Pancreas (tissue), 10 donors: ENCODE measurements at regions not wholly inside any gene's neighbourhood (a gene's known extent, or its start where the extent isn't known, plus 50 kb on each side); places are given as distances from the start of the nearest gene placed in this dataset.

Source experiments
- ATAC-seq, 4 donors: fragments of 200-7000 bp; cut with Tn5 transposase; one replicate each; pipeline versions ENCODE4 v1.8.0 to v1.9.1; 2020; ENCODE audit warnings: mild to moderate bottlenecking in 4 of 4, moderate library complexity in 4 of 4
- DNase-seq, 6 donors: peaks; one replicate each; pipeline ENCODE4 v3.0.0-alpha.2; 2020
- FAIRE-seq: peaks from 2 replicates; lab custom pipeline; 2012; peaks lifted over from hg19 to GRCh38; lab: Jason Lieb, UNC
- H3K27ac ChIP-seq, 4 donors: fragments of 200-600 bp; sonication (generic); 1 replicate in 3 of 4; 2 replicates in 1 of 4; pipeline versions ENCODE4 v1.5.0 to v1.8.0; 2020
- H3K27me3 ChIP-seq, 4 donors: fragments of 200-600 bp; one replicate each; pipeline ENCODE4 v1.8.0; 2021
- H3K36me3 ChIP-seq, 3 donors: fragments of 200-600 bp; sonication (generic) in 1 of 3; one replicate each; pipeline versions ENCODE4 v1.5.0 to v1.8.0; 2020 to 2021
- H3K4me1 ChIP-seq, 3 donors: fragments of 200-600 bp; one replicate each; pipeline ENCODE4 v1.8.0; 2021
- H3K4me3 ChIP-seq, 4 donors: fragments of 200-600 bp; sonication (generic) in 2 of 4; one replicate each; pipeline versions ENCODE4 v1.5.0 to v1.8.0; 2020 to 2021
- H3K9me3 ChIP-seq, 4 donors: fragments of 200-600 bp; one replicate each; pipeline ENCODE4 v1.8.0; 2021
- WGBS, 2 donors: extraction: QIAGEN DNeasy Blood & Tissue Kit; methylation state at CpG; one replicate each; pipeline ENCODE4 v1.1.7; 2013; 5-methylcytosine and 5-hydroxymethylcytosine counted together
- intact Hi-C, 3 donors: fragments of 100-400 bp; cut with DNase I; formaldehyde crosslinking; loops; one replicate each; pipeline versions ENCODE4 v1.11.1 to v1.14.2; 2022
- TF ChIP-seq, protein P1 (sequence below), 4 donors: fragments of 200-600 bp; sonication (generic) in 3 of 4; IDR thresholded peaks; one replicate each; pipeline versions ENCODE4 v1.5.0 to v1.8.0; 2021; ENCODE audit warnings: antibody characterized with exemption in 4 of 4
- donor health status: healthy with polysubstance abuse.
- donor health status: DM: no; HTN: no; CAD: no; lungs with moderate emphysema.
- donor health status: DM: no; HTN: no; CAD: no.
- donor health status: control.
- donor health status: control.
- donor health status: Bipolar disorder and iron deficiency.
- donor health status: DM: yes; HTN: yes; CAD: no.
- donor health status: DM: no; HTN: no; CAD: no.
- donor health status: DM: no; HTN: no; CAD: no.
- donor health status: DM: yes; HTN: yes; CAD: no.

DNA sequence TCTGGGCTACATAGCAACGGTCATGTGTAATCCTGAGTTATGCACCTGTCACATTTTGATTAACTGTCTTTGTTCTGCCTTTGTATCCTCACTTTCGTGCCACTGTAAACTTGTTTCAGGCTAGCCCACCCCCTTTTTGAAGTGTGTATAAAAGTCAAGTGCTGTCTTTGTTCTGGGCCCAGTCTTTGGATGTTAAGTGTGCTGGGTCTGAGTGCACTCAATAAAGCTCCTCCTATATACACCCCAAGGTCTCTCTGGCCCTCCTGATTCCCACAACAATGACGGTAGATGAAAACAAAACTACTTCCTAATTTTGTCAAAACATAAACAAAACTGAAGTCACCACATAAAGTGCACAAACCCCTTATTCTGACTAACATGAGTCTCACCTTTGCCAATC, 633.4 kb downstream of the DSC3 start:
- intact Hi-C loops, result no loop called here
- TF ChIP-seq, protein P1, sequence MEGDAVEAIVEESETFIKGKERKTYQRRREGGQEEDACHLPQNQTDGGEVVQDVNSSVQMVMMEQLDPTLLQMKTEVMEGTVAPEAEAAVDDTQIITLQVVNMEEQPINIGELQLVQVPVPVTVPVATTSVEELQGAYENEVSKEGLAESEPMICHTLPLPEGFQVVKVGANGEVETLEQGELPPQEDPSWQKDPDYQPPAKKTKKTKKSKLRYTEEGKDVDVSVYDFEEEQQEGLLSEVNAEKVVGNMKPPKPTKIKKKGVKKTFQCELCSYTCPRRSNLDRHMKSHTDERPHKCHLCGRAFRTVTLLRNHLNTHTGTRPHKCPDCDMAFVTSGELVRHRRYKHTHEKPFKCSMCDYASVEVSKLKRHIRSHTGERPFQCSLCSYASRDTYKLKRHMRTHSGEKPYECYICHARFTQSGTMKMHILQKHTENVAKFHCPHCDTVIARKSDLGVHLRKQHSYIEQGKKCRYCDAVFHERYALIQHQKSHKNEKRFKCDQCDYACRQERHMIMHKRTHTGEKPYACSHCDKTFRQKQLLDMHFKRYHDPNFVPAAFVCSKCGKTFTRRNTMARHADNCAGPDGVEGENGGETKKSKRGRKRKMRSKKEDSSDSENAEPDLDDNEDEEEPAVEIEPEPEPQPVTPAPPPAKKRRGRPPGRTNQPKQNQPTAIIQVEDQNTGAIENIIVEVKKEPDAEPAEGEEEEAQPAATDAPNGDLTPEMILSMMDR (IDR thresholded peaks at IDR 0.05), result no peak
- ATAC-seq, result no peak

DNA sequence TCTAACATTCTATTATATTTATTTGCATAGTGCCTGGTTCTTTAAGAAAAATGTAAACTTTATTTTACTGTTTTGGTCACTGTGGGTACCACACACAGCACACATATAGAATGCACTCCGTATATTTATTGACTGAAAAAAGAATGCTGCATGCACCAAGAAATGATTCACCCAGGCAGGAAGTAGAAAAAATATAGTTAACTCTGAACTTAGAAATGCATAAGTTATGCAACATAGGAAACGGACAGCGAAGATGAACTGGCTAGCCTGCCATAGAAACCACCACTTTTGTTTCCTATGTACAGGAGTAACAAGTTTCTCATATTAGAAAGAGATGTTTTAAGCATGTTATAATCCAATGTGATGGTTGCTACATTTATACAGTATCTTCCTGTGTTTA, 635.8 kb downstream of the DSC3 start:
- Histone ChIP-seq H3K9me3 (no peaks in the 10 kb centered on the region), H3K27ac (no peak overlapping the region), H3K36me3 (no peaks in the 10 kb centered on the region), H3K4me1 (no peaks in the 10 kb centered on the region), H3K4me3 (no peak overlapping the region), H3K27me3 (no peaks in the 10 kb centered on the region)
- TF ChIP-seq, protein P1 (IDR thresholded peaks at IDR 0.05), result no peak
- FAIRE-seq (no peak), DNase-seq (no peak), ATAC-seq (no peak)
- intact Hi-C loops, result no loop called here
- 51 to 57% methylated on average over 3 of the region's 3 CpGs for WGBS, 2 donors

More for the DNA sequence above, 633.4 kb downstream of the DSC3 start:
- H3K4me3 ChIP-seq, result no peak overlapping the region
- H3K27me3 ChIP-seq, result no peaks in the 10 kb centered on the region
- WGBS, 2 donors, result 44 to 50% methylated on average over 3 of the region's 3 CpGs
- H3K9me3 ChIP-seq, result no peaks in the 10 kb centered on the region
- no peak overlapping the region for H3K27ac ChIP-seq
- FAIRE-seq (no peak), DNase-seq (no peak)
- H3K4me1 ChIP-seq, result no peaks in the 10 kb centered on the region
- no peaks in the 10 kb centered on the region for H3K36me3 ChIP-seq

DNA sequence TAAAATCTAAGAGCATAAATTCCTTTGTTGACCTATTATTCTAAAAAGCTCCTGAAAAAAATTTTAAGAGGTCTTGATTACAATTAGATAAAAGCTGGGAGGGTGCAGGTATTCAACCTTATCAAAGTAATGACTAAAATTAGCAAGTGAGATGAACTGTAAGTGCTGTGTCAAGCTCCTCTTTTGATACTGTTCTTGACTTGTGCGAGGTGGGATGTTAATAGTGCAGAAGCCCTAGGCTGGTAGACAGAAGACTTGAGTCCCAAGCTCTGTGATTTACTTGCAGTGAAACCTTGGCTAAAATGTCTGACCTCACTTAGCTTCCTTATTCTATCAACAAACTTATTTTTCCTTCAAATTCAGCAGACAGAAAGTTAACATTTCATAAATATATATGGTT, 637.5 kb downstream of the DSC3 start:
- Histone ChIP-seq H3K4me3 (no peak overlapping the region), H3K36me3 (no peaks in the 10 kb centered on the region), H3K27me3 (no peaks in the 10 kb centered on the region), H3K4me1 (no peaks in the 10 kb centered on the region), H3K27ac (no peak overlapping the region), H3K9me3 (no peaks in the 10 kb centered on the region)
- TF ChIP-seq, protein P1 (IDR thresholded peaks at IDR 0.05), result no peak
- no peak for FAIRE-seq
- ATAC-seq, result no peak
- intact Hi-C loops, result no loop called here
- DNase-seq, result no peak
- 54% methylated on average over 1 of the region's 1 CpG for WGBS, 2 donors

DNA sequence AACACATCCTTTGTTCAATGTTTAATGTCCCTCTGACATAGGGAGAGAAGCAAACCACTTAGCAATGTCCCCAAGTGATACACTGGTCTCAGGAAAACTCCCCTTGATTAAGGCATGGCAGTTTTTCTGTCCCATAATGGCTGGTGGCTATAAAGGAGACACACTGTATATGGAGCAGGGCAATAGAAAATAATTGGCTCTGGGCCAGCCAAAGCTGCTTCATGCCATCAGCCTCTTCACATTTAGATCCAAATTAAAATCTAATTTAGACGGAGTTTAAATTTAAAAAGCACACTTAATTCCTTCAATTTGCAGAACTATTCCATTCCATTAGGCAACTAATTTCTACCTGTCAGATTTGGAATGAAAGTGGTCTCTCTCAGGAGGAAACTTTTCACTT, 638.1 kb downstream of the DSC3 start:
- Histone ChIP-seq H3K27ac (no peak overlapping the region), H3K4me1 (no peaks in the 10 kb centered on the region), H3K36me3 (no peaks in the 10 kb centered on the region), H3K9me3 (no peaks in the 10 kb centered on the region), H3K27me3 (no peaks in the 10 kb centered on the region), H3K4me3 (no peak overlapping the region)
- intact Hi-C loops, result no loop called here
- FAIRE-seq (no peak), ATAC-seq (no peak), DNase-seq (no peak)
- TF ChIP-seq, protein P1 (IDR thresholded peaks at IDR 0.05), result no peak
- 58 to 74% methylated on average over 1 of the region's 1 CpG for WGBS, 2 donors

DNA sequence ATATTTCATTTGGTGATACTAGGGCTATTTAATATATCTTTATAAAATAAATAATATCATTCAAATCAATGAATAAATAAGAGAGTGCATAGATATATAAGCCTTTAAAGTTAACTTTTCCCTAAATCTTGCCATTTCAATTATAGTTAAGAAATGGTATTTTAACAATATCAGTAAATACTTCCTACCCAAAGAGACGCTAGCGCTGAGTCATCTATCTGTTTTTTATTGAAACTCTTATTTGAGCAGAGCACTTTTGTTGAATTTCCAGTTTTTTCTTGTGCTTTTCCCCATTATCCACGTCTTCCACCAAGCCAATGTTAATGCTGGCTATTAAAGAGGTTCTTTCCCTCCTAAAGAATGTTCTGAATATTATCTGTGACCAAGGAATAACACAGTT, 639.3 kb downstream of the DSC3 start:
- intact Hi-C loops, result no loop called here
- 38 to 66% methylated on average over 3 of the region's 3 CpGs for WGBS, 2 donors
- Histone ChIP-seq H3K36me3 (no peaks in the 10 kb centered on the region), H3K4me3 (no peak overlapping the region), H3K4me1 (no peaks in the 10 kb centered on the region), H3K9me3 (no peaks in the 10 kb centered on the region), H3K27ac (no peak overlapping the region), H3K27me3 (no peaks in the 10 kb centered on the region)
- ATAC-seq, result no peak
- DNase-seq, result no peak
- no peak for FAIRE-seq
- TF ChIP-seq, protein P1 (IDR thresholded peaks at IDR 0.05), result no peak
